Panc1 (cell line): ENCODE measurements at regions not wholly inside any gene's neighbourhood (a gene's known extent, or its start where the extent isn't known, plus 50 kb on each side); places are given as distances from the start of the nearest gene placed in this dataset.

ENCODE experiments used
- ATAC-seq: fragments of 200-7000 bp; cut with Tn5 transposase; 2 replicates; pipeline ENCODE4 v1.9.1; 2020; ENCODE audit warnings: mild to moderate bottlenecking, moderate library complexity
- BruUV-seq: library from RNA; stranded (reverse); fragments of 400-500 nt; replicated peaks from 2 replicates; lab custom pipeline; 2021; lab: Mats Ljungman, UMichigan
- CTCF ChIA-PET: fragments of 300-600 bp; sonication (Branson Sonifier 250); formaldehyde crosslinking; loops from one replicate; lab custom pipeline; 2022; ENCODE audit warnings: antibody characterized with exemption; lab: Charles Lee
- POLR2A ChIA-PET: fragments of 300-600 bp; sonication (Branson Sonifier 250); formaldehyde crosslinking; loops from one replicate; lab custom pipeline; 2022; ENCODE audit warnings: antibody characterized with exemption; lab: Charles Lee
- DNase-seq: peaks from one replicate; pipeline ENCODE4 v3.0.0-alpha.2; 2010; ENCODE audit warnings: low read depth, low spot score
- H3K27ac ChIP-seq: 2 replicates; pipeline ENCODE4 v1.5.1; 2011; ENCODE audit warnings: mild to moderate bottlenecking, low read length, inconsistent platforms
- H3K27me3 ChIP-seq: fragments of 200-500 bp; sonication (Bioruptor generic); 2 replicates; pipeline ENCODE4 v1.6.0; 2014; ENCODE audit warnings: low read length, inconsistent platforms; ENCODE audit not compliant: control insufficient read depth, insufficient read depth
- H3K36me3 ChIP-seq: fragments of 200-500 bp; sonication (Bioruptor generic); 2 replicates; pipeline ENCODE4 v1.5.1; 2014; ENCODE audit warnings: inconsistent platforms, mild to moderate bottlenecking, low read length, moderate library complexity; ENCODE audit not compliant: control insufficient read depth, insufficient read depth
- H3K4me1 ChIP-seq: 2 replicates; pipeline ENCODE4 v1.5.1; 2011; ENCODE audit warnings: inconsistent platforms, mild to moderate bottlenecking, low read length, moderate library complexity; ENCODE audit not compliant: control insufficient read depth, insufficient read depth
- H3K4me3 ChIP-seq, 2 experiments: 2 replicates each; pipeline ENCODE4 v1.5.1; 2011 to 2012; ENCODE audit warnings: low read depth in 2 of 2, low read length in 2 of 2, mild to moderate bottlenecking in 2 of 2, inconsistent platforms in 1 of 2, moderate library complexity in 1 of 2
- H3K9me3 ChIP-seq: fragments of 200-500 bp; sonication (Bioruptor generic); 2 replicates; pipeline ENCODE4 v1.5.1; 2014; ENCODE audit warnings: low read depth, mild to moderate bottlenecking, inconsistent platforms, low read length, moderate library complexity; ENCODE audit not compliant: control insufficient read depth, insufficient read depth
- CTCF ChIP-seq: fragments of 450-650 bp; IDR thresholded peaks from 2 replicates; pipeline ENCODE4 v1.5.1; 2017; ENCODE audit warnings: mild to moderate bottlenecking
- POLR2AphosphoS5 ChIP-seq: IDR thresholded peaks from 2 replicates; pipeline ENCODE4 v1.6.1; 2012; ENCODE audit warnings: mild to moderate bottlenecking, low read depth, low read length, moderate library complexity
- REST ChIP-seq, 2 experiments: IDR thresholded peaks; 2 replicates each; pipeline ENCODE4 v1.6.1; 2011 to 2012; ENCODE audit warnings: low read depth in 2 of 2, control low read depth in 1 of 2, low read length in 1 of 2, mild to moderate bottlenecking in 1 of 2, moderate library complexity in 1 of 2; ENCODE audit not compliant: insufficient read depth in 1 of 2
- SIN3A ChIP-seq: IDR thresholded peaks from 2 replicates; pipeline ENCODE4 v1.6.1; 2012; ENCODE audit warnings: low read depth, mild to moderate bottlenecking, low read length, moderate library complexity, borderline replicate concordance; ENCODE audit not compliant: insufficient read depth
- TCF7L2 ChIP-seq: IDR thresholded peaks from 2 replicates; pipeline ENCODE4 v1.6.1; 2011; ENCODE audit warnings: mild to moderate bottlenecking, low read depth, low read length, inconsistent platforms
- in situ Hi-C: cut with HindIII; loops from 2 replicates; pipeline ENCODE4 v1.10.0; 2016; ENCODE audit warnings: low sequenced_read_pairs, low pct_unique_long_range_greater_than_20kb
- intact Hi-C: fragments of 100-400 bp; cut with micrococcal nuclease; formaldehyde crosslinking; loops from one replicate; pipeline ENCODE4 v1.10.0; 2022; ENCODE audit not compliant: unreplicated experiment

- no TSS peak for BruUV-seq
- ATAC-seq: no peak
- ChIA-PET POLR2A (no interaction called here), CTCF (interaction anchor here (0.7 kb wide), 1 partner anchor 773 kb away, joined by 3 read pairs; no protein-coding TSS in a partner anchor)
- intact Hi-C loops (no loop called here), in situ Hi-C loops (no loop called here)
- Histone ChIP-seq H3K4me3 (no peak overlapping the region), H3K27ac (no peak overlapping the region), H3K4me1 (no peaks in the 10 kb centered on the region), H3K27me3 (no peaks in the 10 kb centered on the region), H3K36me3 (no peaks in the 10 kb centered on the region), H3K9me3 (no peaks in the 10 kb centered on the region)
- no peak for TF ChIP-seq SIN3A
- TF ChIP-seq CTCF: no peak
- TF ChIP-seq POLR2AphosphoS5: no peak
- no peak for TF ChIP-seq TCF7L2
- no peak for TF ChIP-seq REST (IDR thresholded peaks at IDR 0.05; ENCODE audit: insufficient read depth in 1 of 2, low read depth in 2 of 2, low read length in 1 of 2)
- no peak for DNase-seq
These were observed 55.4 kb upstream of the GRHL3 start for GRCh38 chr1:24263746-24264145.

- intact Hi-C loops: no loop called here
- in situ Hi-C loops: no loop called here
- no peak for DNase-seq
- Histone ChIP-seq H3K27ac (no peak overlapping the region), H3K36me3 (no peaks in the 10 kb centered on the region), H3K4me1 (no peaks in the 10 kb centered on the region), H3K4me3 (no peak overlapping the region), H3K27me3 (no peaks in the 10 kb centered on the region), H3K9me3 (no peaks in the 10 kb centered on the region)
- ChIA-PET CTCF (interaction anchor here (0.7 kb wide), 1 partner anchor 774 kb away, joined by 3 read pairs; no protein-coding TSS in a partner anchor), POLR2A (interaction anchor here (0.7 kb wide), 1 partner anchor 923 kb away, joined by 3 read pairs; no protein-coding TSS in a partner anchor)
- ATAC-seq: no peak
- TF ChIP-seq REST (IDR thresholded peaks at IDR 0.05; ENCODE audit: insufficient read depth in 1 of 2, low read depth in 2 of 2, low read length in 1 of 2): no peak
- no peak for TF ChIP-seq POLR2AphosphoS5
- no peak for TF ChIP-seq CTCF
- TF ChIP-seq SIN3A: no peak
- no peak for TF ChIP-seq TCF7L2
- BruUV-seq: no TSS peak
These were observed 55.9 kb upstream of the GRHL3 start for GRCh38 chr1:24263211-24263610.
